GM12878 (cell line): ENCODE measurements at regions not wholly inside any gene's neighbourhood (a gene's known extent, or its start where the extent isn't known, plus 50 kb on each side); places are given as distances from the start of the nearest gene placed in this dataset.

ENCODE experiments used
- ATAC-seq: fragments of 200-7000 bp; cut with Tn5 transposase; 3 replicates; pipeline ENCODE4 v1.9.1; 2020; ENCODE audit warnings: mild to moderate bottlenecking, moderate library complexity
- BruUV-seq: library from RNA; stranded (reverse); fragments of 400-500 nt; replicated peaks from 2 replicates; lab custom pipeline; 2021; lab: Mats Ljungman, UMichigan
- CTCF ChIA-PET: fragments of 300-600 bp; sonication (Branson Sonifier 250); formaldehyde crosslinking; extraction: SDS; loops from one replicate; lab custom pipeline; 2021; ENCODE audit warnings: inconsistent platforms; lab: Yijun Ruan, JAX
- POLR2A ChIA-PET: fragments of 350-600 bp; formaldehyde crosslinking; extraction: SDS; loops from one replicate; lab custom pipeline; 2021; ENCODE audit warnings: inconsistent platforms; lab: Charles Lee
- RAD21 ChIA-PET: fragments of 300-600 bp; sonication (Branson Sonifier 250); formaldehyde crosslinking; loops from one replicate; lab custom pipeline; 2023; ENCODE audit warnings: antibody characterized with exemption; ENCODE audit not compliant: unreplicated experiment; lab: Charles Lee
- SMC1A ChIA-PET: fragments of 300-600 bp; sonication (Branson Sonifier 250); formaldehyde crosslinking; loops from one replicate; lab custom pipeline; 2023; ENCODE audit not compliant: unreplicated experiment, uncharacterized antibody; lab: Charles Lee
- DNase-seq: peaks from one replicate; pipeline ENCODE4 v3.0.0-alpha.2; 2011; ENCODE audit warnings: low read depth, low spot score
- FAIRE-seq: peaks from 3 replicates; lab custom pipeline; 2011; peaks lifted over from hg19 to GRCh38; lab: Jason Lieb, UNC
- H2AFZ ChIP-seq: 2 replicates; pipeline ENCODE4 v1.6.0; 2011; ENCODE audit warnings: low read depth, low read length, control low read depth; ENCODE audit not compliant: control insufficient read depth
- H3K27ac ChIP-seq: 2 replicates; pipeline ENCODE4 v1.5.1; 2011; ENCODE audit warnings: control low read depth; ENCODE audit not compliant: control insufficient read depth, insufficient read depth
- H3K27me3 ChIP-seq, 2 experiments: replicated peaks in 1 of 2; 2 replicates each; pipeline versions ENCODE4 v1.6.0 to v1.6.1; 2011; ENCODE audit warnings: low read length in 1 of 2; ENCODE audit not compliant: control insufficient read depth in 2 of 2, insufficient read depth in 2 of 2
- H3K36me3 ChIP-seq, 2 experiments: 2 replicates each; pipeline ENCODE4 v1.5.1; 2011; ENCODE audit warnings: low read length in 1 of 2; ENCODE audit not compliant: control insufficient read depth in 2 of 2, insufficient read depth in 2 of 2
- H3K4me1 ChIP-seq: 2 replicates; pipeline ENCODE4 v1.6.1; 2011; ENCODE audit warnings: mild to moderate bottlenecking, low read length, moderate library complexity, mixed read lengths; ENCODE audit not compliant: control insufficient read depth, insufficient read depth
- H3K4me2 ChIP-seq: 2 replicates; pipeline ENCODE4 v1.6.0; 2011; ENCODE audit warnings: control low read depth; ENCODE audit not compliant: control insufficient read depth, insufficient read depth
- H3K4me3 ChIP-seq: fragments of 200-600 bp; sonication (generic); 2 replicates; pipeline ENCODE4 v1.5.1; 2016
- H3K79me2 ChIP-seq: 2 replicates; pipeline ENCODE4 v1.6.0; 2011; ENCODE audit warnings: low read length; ENCODE audit not compliant: control insufficient read depth, insufficient read depth
- H3K9ac ChIP-seq: 2 replicates; pipeline ENCODE4 v1.8.0; 2011; ENCODE audit warnings: low read length, control low read depth, mixed read lengths; ENCODE audit not compliant: control insufficient read depth, insufficient read depth
- H3K9me3 ChIP-seq: replicated peaks from 3 replicates; pipeline ENCODE4 v1.5.1; 2011; ENCODE audit warnings: mild to moderate bottlenecking, low read length; ENCODE audit not compliant: control insufficient read depth, insufficient read depth
- H4K20me1 ChIP-seq: 2 replicates; pipeline ENCODE4 v1.6.0; 2011; ENCODE audit not compliant: control insufficient read depth, insufficient read depth
- ATF3 ChIP-seq: IDR thresholded peaks from 2 replicates; pipeline ENCODE4 v1.6.1; 2011; ENCODE audit warnings: low read depth, mild to moderate bottlenecking, low read length, moderate library complexity, borderline replicate concordance; ENCODE audit errors: extremely low read depth
- IRF4 ChIP-seq: IDR thresholded peaks from 2 replicates; pipeline ENCODE4 v1.6.1; 2011; ENCODE audit warnings: low read depth, low read length
- KDM1A ChIP-seq: fragments of 200-600 bp; sonication (generic); IDR thresholded peaks from 2 replicates; pipeline ENCODE4 v1.6.1; 2016; ENCODE audit warnings: borderline replicate concordance
- TAF1 ChIP-seq: IDR thresholded peaks from 2 replicates; pipeline ENCODE4 v1.6.1; 2011; ENCODE audit warnings: mild to moderate bottlenecking, low read depth, low read length, borderline replicate concordance
- TCF3 ChIP-seq: IDR thresholded peaks from 2 replicates; pipeline ENCODE4 v1.6.1; 2012; ENCODE audit warnings: low read depth, mild to moderate bottlenecking, low read length, borderline replicate concordance; ENCODE audit not compliant: insufficient read depth
- WGBS: methylation state at CpG from one replicate; pipeline ENCODE4 v1.1.6; 2016; ENCODE audit warnings: low lambda C conversion rate; ENCODE audit not compliant: insufficient replicate concordance, insufficient coverage; ENCODE audit errors: missing lambda C conversion rate; 5-methylcytosine and 5-hydroxymethylcytosine counted together
- in situ Hi-C: fragments of 300-500 bp; cut with MboI; formaldehyde crosslinking; loops from 9 replicates; pipeline ENCODE4 v1.14.3; 2018; ENCODE audit warnings: mixed read lengths
- intact Hi-C: fragments of 100-400 bp; cut with micrococcal nuclease; formaldehyde crosslinking; loops from one replicate; pipeline ENCODE4 v1.14.2; 2022; ENCODE audit not compliant: unreplicated experiment
- TF ChIP-seq, protein P1 (sequence below): fragments of 150-350 bp; IDR thresholded peaks from 2 replicates; pipeline ENCODE4 v1.6.1; 2014; ENCODE audit warnings: mild to moderate bottlenecking, low read depth, low read length
- TF ChIP-seq, protein P2 (sequence below): IDR thresholded peaks from 2 replicates; pipeline ENCODE4 v1.6.1; 2012; ENCODE audit warnings: low read depth, low read length, improper control_type of control experiment

- ChIA-PET POLR2A (no interaction called here), CTCF (no interaction called here), SMC1A (no interaction called here), RAD21 (no interaction called here)
- Histone ChIP-seq H3K27ac (no peak overlapping the region), H3K27me3 (no peaks in the 10 kb centered on the region), H3K9ac (no peak overlapping the region), H2AFZ (no peak overlapping the region), H3K4me2 (no peak overlapping the region), H4K20me1 (no peaks in the 10 kb centered on the region), H3K79me2 (no peaks in the 10 kb centered on the region), H3K36me3 (no peaks in the 10 kb centered on the region), H3K4me1 (no peaks in the 10 kb centered on the region), H3K4me3 (no peak overlapping the region), H3K9me3 (no peaks in the 10 kb centered on the region; the same call in 2 of the 3 replicates)
- intact Hi-C loops (no loop called here), in situ Hi-C loops (no loop called here)
- DNase-seq, result no peak
- no peak for FAIRE-seq
- 0% methylated on average over 1 of the region's 1 CpG for WGBS
- TF ChIP-seq KDM1A (no peak), TCF3 (no peak), TAF1 (no peak), IRF4 (no peak), ATF3 (no peak)
- TF ChIP-seq, protein P1, sequence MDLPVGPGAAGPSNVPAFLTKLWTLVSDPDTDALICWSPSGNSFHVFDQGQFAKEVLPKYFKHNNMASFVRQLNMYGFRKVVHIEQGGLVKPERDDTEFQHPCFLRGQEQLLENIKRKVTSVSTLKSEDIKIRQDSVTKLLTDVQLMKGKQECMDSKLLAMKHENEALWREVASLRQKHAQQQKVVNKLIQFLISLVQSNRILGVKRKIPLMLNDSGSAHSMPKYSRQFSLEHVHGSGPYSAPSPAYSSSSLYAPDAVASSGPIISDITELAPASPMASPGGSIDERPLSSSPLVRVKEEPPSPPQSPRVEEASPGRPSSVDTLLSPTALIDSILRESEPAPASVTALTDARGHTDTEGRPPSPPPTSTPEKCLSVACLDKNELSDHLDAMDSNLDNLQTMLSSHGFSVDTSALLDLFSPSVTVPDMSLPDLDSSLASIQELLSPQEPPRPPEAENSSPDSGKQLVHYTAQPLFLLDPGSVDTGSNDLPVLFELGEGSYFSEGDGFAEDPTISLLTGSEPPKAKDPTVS, result no peak
- TF ChIP-seq, protein P2, sequence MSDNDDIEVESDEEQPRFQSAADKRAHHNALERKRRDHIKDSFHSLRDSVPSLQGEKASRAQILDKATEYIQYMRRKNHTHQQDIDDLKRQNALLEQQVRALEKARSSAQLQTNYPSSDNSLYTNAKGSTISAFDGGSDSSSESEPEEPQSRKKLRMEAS, result no peak
- no peak for ATAC-seq
- BruUV-seq, result no TSS peak
These were observed 432.3 kb upstream of the HS3ST1 start for GRCh38 chr4:11860996-11861395.
